NCI-H2029 treated with DMSO at 0.1 percent for 48 hours (cell line): ENCODE measurements at regions not wholly inside any gene's neighbourhood (a gene's known extent, or its start where the extent isn't known, plus 50 kb on each side); places are given as distances from the start of the nearest gene placed in this dataset.

ENCODE experiments used
- DNase-seq: peaks from one replicate; lab custom pipeline; 2025; lab: John Stamatoyannopoulos, UW

GRCh38 chr4:185991770-185992169 is 77.2 kb upstream of the TLR3 start:
- no peak for DNase-seq

DNA sequence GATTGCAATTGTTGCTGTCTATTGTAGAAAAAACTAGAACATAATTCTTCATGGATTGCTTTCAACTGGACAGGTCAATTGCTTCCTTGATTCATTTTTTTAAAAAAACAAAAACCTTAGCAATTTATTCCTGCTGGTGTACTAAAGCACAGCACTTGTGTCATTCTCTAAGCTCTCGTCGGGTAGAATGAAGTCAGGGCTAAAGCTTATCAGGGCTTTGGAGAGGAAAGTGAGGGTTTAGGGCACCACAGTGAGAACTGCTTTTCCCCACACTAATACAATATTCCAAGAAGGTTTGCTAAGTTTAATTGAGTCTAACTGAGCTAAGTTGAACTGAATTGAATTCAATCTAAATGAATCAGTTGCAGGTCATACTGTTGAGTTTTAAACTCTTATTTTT is 76.4 kb upstream of the TLR3 start:
- DNase-seq = no peak

GRCh38 chr4:185993328-185993973 is 75.5 kb upstream of the TLR3 start:
- DNase-seq = no peak

GRCh38 chr4:185994750-185995149 is 74.2 kb upstream of the TLR3 start:
- DNase-seq = no peak

- DNase-seq = no peak
Measured at GRCh38 chr4:185995665-185996064, 73.3 kb upstream of the TLR3 start.

GRCh38 chr4:185997296-185997695 is 71.7 kb upstream of the TLR3 start:
- DNase-seq = peak; percentile 16

DNA sequence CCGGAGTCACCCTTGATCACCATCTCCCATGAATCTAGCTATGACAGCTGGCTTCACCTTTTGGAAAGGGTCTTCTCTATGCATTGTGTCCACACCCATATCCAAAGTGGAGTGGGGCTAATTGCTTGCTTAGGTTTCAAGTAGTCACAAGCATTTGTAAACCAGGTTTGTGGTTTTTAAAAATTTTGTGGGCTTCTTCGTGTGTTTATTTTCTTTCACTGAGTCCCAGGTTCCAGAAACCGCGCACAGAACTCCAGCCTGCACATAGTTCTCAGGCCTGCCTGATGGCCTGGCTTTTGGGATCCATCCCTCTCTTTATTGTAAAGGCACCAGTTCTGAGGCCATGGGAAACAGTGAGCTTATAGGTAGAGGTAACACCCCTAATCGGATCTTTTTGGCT is 70.2 kb upstream of the TLR3 start:
- DNase-seq = peak; percentile 2

- no peak for DNase-seq
Measured at GRCh38 chr4:185999207-185999606, 69.7 kb upstream of the TLR3 start.

DNA sequence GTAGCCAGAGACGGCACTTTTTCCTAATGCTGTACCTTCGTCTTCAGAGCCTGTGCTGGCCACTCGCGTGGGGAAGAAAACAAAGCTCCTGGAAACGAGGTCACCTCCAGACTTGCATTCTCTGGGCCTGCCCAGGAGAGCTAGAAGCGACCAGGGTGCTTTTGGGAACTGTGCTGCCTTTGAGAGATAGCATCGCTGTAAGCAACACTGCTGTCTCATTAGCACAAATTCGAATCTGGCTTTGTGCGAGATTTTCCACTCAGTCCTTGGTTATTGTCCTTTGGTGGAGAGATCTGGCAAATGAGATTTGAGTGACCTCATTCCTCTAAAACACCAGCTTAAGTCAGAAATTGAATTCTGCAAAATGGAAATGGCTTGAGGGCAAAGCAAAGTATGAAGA is 66.1 kb upstream of the TLR3 start:
- no peak for DNase-seq

DNA sequence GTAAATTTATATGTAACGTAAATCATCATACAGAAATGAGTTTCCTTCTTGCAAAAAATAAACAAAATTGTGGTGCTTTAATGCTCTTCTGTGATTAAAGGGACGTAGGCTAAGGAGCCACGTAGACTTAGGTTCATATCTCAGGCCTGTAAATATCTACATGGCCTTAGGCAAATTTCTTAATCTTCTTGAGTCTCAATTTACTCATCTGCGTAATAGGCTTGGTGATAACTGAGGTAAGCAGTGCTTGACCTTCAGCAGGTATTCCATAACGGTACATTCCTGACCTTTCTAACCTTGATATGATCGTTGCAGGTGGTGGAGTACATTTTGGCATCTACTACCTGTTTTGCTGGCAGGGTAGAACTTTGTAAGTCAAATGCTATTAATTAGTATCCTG is 65.2 kb upstream of the TLR3 start:
- DNase-seq = no peak

DNA sequence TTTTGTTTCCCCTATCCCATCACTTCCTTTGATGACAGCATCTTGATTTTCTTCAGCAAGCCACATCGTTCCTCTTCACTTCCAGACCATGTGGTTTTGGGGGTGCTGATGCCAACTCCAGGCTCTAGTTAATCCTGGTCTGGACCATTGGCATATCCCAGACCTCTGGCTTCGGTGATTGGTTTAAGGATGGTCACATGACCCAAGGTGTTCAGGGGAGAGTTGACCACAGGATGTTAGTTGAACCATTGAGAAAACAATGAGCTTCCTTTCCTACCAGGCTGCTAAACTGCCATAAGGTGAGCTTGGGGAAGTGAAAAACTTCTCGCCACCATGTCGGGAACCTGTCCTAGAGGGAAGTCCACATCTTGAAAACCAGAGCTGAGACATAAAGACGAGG is 60.9 kb upstream of the TLR3 start:
- no peak for DNase-seq

DNA sequence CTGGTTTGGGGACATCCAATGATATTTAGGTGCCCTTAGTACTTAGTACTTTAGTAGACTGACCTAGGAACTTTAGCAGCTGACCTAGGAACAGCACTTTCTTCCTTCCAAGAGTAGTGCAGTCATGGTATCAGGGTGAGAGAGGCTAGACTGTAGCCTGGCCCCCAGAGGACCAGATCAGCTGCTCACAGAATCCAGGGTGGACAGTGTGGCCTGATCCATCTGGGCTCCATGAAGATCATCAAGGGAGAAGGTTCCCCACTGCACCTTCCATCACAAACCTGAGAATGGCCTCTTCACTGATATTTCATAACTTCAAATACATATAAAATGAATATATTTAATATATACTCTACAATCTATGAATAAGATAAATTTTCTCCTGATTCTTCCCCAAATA is 59.0 kb upstream of the TLR3 start:
- no peak for DNase-seq

DNA sequence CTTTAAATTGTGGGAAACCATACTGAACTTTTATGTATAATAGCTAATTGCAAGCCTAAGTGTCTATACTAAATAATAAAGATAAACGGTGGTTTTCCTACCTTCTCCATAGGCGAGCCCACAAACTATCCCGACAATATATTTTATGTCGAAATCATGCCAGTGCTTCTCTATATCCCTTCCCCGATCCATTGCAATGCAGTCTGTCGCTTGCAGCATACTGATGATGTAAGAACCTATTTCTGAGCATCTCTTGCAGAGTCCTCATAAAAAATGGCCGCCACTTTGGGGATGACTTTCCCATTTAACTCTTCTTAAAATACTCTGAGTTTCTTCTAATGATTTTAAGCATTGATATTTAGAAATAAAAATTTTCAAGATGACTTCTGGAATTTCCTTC is 58.1 kb upstream of the TLR3 start:
- no peak for DNase-seq

GRCh38 chr4:186012071-186012470 is 56.9 kb upstream of the TLR3 start:
- no peak for DNase-seq

DNA sequence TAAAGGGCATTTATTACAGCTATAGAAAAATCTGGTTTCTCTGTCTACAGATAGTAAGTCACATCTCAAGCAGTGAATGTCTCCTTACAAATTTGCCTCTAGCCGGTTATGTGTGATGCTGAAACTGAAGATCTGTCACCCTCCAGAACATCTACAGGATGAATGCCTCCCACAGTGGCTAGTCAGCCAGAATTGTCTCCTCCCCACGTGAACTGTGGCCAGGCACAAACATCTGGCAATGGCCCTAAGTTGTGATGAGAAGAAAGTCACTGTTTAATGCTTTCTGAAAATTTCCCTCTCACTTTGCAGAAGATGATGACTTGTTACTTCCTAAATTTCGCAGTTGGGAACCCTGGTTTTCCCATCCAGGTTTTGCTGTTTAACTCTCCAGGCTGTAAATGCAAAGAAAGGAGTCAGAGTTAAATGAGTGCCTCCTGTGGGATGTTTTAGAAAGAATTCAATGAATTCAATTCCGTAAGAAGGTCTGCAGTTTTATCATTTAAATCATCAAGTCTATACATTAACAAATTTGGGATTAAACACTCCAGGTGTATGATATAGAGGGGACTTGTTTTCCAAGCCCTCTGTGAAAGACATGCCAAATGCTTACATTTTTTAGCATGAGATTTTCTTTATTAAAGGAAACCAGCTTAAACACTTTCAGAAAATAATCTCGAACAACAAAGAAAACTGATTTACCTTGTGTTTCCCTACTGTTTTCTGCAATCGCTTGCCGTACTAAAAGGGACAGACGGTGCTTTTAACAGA is 55.4 kb upstream of the TLR3 start:
- DNase-seq = no peak

DNA sequence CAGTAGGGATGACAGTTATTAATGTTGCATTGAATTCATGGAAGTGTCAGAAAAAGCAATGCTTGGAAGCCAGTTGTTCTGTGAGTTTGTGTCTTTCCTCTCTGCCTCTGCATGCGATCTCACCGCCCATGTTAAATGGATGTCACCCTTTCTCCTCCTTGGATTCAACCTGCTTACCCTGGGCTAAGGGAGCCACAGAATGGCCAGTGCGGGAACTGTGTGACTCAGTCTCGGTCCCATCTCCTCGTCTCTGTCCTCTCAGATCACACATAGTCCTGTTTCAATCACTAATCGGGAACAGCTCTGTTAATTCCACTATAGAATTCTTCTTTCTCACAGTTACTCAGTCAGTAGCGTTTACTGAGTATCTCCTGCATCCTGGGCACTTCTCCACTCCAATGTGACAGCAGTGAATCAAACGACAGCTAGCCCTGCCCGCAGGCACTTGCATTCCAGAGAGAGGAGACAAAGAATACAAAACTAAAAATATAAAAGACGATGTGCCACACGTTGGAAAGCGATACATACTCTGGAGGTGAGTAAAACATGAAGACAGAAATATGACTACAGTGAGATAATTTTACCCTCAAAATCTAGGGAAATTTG is 53.6 kb upstream of the TLR3 start:
- DNase-seq = no peak

DNA sequence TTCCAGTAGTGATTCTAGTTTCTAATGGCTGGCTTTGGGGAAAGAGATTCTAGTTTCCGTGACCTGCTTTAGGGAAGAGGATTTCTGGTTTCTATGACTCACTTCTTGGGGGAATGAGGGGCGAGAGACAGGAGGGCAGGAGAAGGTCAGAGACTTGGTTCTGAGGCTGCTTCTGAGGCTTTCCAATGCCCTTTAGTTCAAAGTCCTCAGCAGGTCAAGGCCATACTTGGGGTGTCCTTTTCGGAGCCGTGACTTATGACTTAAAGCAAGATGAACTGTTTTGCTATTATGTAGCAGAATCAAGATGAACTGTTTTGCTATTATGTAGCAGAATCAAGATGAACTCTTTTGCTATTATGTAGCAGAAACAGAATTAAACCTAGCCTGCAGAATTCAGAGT is 52.2 kb upstream of the TLR3 start:
- DNase-seq = no peak

DNA sequence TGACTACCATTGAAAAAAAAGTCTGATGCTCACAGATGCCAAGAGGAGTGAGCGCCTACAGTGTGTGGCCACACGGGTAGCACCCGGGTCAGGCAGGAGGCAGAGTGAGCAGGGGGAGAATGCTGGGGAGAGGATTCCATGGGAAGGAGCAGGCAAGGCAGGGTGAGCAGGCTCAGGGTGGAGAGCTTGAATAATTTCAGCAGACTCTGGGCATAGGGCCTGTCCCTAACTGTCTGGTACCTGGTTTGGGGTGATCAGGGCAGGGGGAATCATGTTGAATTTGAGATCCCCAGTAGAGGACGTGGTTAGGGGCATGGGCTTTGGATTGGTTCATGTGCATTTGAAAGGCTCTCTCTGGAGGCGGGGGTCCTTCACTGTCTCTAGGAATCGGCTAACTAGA is 51.2 kb upstream of the TLR3 start:
- DNase-seq = no peak

GRCh38 chr4:186018261-186018660 is 50.7 kb upstream of the TLR3 start:
- DNase-seq = no peak

DNA sequence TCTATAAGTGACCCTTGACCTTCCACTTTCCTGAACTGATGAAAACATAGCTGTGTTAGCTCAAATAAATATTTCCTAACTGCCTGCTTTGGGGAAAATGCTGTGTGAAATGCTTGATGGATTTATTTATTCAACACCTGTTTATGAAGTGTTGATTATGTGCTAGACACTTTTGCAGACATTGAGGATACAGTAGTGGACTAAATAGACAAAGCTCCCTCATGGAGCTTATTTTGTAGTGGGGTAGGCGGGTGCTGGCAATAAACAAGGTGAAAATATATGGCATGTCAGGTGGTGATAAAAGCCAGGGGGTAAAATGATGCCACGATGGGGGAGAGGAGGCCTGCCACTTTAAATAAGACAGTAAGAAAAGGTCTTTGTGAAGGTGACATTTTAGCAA is 50.2 kb upstream of the TLR3 start:
- DNase-seq = no peak
